Motor neuron (in vitro differentiated cells): ENCODE measurements at regions not wholly inside any gene's neighbourhood (a gene's known extent, or its start where the extent isn't known, plus 50 kb on each side); places are given as distances from the start of the nearest gene placed in this dataset.
"Not testable (repeated sequence)": the region's sequence is repeated elsewhere in the genome, so short reads cannot be mapped to it uniquely, and the experiment has no call there.

Source experiments
- ATAC-seq, 8 experiments: fragments of 200-7000 bp; cut with Tn5 transposase; replicated peaks in 6 of 8; 2 replicates each; pipeline ENCODE4 v1.8.0; 2021; ENCODE audit warnings: mild to moderate bottlenecking in 8 of 8, moderate library complexity in 8 of 8
- H3K27ac ChIP-seq, 2 donors: fragments of 250-450 bp; sonication (Bioruptor Pico); 2 replicates each; pipeline ENCODE4 v1.9.0; 2021; ENCODE audit warnings: antibody characterized with exemption in 2 of 2, mild to moderate bottlenecking in 2 of 2, moderate library complexity in 1 of 2
- H3K4me1 ChIP-seq, 2 donors: fragments of 250-450 bp; sonication (Bioruptor Pico); replicated peaks in 1 of 2; 2 replicates each; pipeline ENCODE4 v1.6.1; 2021; ENCODE audit warnings: antibody characterized with exemption in 2 of 2, mild to moderate bottlenecking in 2 of 2, moderate library complexity in 1 of 2
- H3K4me3 ChIP-seq, 5 donors: fragments of 250-450 bp; sonication (Bioruptor Pico); 2 replicates each; pipeline ENCODE4 v1.9.0; 2021; ENCODE audit warnings: antibody characterized with exemption in 5 of 5, mild to moderate bottlenecking in 5 of 5, moderate library complexity in 4 of 5
- WGBS, 10 experiments: fragments of 450-650 bp; shearing (Covaris generic); methylation state at CpG; one replicate each; pipeline ENCODE4 v1.0.0; 2022; 5-methylcytosine and 5-hydroxymethylcytosine counted together
- in situ Hi-C, 9 experiments: fragments of 400-800 bp; cut with MboI; loops; one replicate each; pipeline ENCODE4 v1.15.0; 2021; ENCODE audit warnings: low sequenced_read_pairs in 9 of 9, low pct_unique_long_range_greater_than_20kb in 2 of 9; ENCODE audit not compliant: unreplicated experiment in 9 of 9

DNA sequence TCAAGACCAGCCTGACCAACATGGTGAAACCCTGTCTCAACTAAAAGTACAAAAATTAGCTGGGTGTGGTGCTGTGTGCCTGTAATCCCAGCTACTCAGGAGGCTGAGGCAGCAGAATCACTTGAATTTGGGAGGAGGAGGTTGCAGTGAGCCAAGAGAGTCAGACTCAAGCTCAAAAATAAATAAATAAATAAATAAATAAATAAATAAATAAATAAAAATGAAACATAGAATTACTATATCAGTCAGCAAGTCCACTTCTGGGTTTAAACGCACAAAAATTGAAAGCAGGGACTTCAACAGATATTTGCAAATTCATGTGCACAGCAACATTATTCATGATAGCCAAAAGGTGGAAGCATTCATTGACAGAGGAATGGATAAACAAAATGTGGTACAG lies 875.2 kb upstream of the ALG10B start:
- WGBS, 10 experiments: 40 to 83% (median 60%) methylated on average over 1 of the region's 1 CpG; no CpG with 5 or more reads in 3 of the 10 experiments
- in situ Hi-C loops, ATAC-seq, H3K4me3 ChIP-seq, H3K4me1 ChIP-seq, H3K27ac ChIP-seq: not testable (repeated sequence)

DNA sequence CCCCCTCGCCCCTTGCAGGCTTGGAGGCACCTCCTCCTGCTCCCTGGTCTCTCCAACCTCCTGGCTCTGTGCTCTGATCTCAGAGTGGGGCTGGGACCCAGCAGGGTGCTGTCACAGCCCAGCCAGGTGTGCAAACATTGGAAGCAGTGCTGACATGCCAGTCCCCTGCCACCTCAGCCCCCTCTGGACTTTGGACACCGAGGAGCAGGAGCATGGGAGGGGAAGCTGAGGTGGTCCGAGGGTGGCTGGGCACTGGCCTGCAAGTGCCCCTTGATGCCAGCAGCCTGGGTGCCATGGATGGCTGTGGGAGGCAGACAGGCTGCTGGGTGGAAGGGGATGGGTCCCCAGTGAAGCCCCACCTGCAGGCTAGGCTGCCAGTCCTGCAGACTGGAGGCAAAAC lies 860.9 kb upstream of the ALG10B start:
- H3K27ac ChIP-seq, in situ Hi-C loops, H3K4me1 ChIP-seq, H3K4me3 ChIP-seq, ATAC-seq: not testable (repeated sequence)
- WGBS, 10 experiments: 0% methylated on average over 1 of the region's 3 CpGs; no CpG with 5 or more reads in 9 of the 10 experiments

DNA sequence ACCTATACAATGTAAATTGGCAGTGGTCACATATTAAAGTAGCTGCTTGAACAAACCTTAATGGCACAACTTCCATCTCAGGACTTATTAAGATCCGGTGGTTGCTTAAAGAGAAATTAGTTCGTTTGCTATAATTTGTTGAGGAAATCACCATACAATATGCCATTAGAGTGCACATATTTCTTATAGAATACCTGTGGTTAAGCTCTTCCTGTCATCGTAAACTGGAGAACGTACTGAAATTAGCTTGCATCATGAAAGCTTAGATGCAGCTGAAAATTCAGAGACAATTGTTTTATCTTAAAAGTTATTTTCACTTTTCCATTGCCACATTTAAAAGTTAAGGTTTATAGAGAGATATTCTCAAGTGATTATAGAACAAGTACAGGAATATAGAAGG lies 818.6 kb upstream of the ALG10B start:
- 38 to 88% (median 50%) methylated on average over 2 to 4 of the region's 4 CpGs; no CpG with 5 or more reads in 3 of the 10 experiments for WGBS, 10 experiments
- not testable (repeated sequence) for H3K4me1 ChIP-seq

DNA sequence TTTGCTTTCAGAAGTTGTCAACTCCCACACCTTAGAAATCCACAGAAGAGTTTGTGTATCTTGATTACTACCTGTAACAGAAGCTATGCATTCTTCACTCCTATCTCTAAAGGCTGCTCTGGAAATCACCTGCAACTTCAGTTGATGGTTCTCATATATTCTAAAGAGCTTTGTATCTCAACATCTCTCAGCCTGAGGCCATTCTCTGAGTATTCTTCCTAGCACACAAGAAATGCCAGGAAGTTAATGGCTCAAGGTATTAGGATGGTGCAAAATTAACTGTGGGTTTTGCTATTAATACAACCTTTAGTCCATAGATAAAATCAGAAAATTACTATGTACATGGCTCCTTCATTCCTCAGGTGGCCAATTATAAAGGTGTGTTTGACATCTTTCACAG lies 806.3 kb upstream of the ALG10B start:
- not testable (repeated sequence) for H3K4me1 ChIP-seq, H3K4me3 ChIP-seq, H3K27ac ChIP-seq, ATAC-seq
- in situ Hi-C loops: loop anchor here in 1 of 9 experiments (10.0 kb wide), 1 partner anchor 65 kb away; no protein-coding TSS in a partner anchor

More for the DNA sequence above, 818.6 kb upstream of the ALG10B start:
- H3K4me3 ChIP-seq, in situ Hi-C loops, H3K27ac ChIP-seq, ATAC-seq: not testable (repeated sequence)

DNA sequence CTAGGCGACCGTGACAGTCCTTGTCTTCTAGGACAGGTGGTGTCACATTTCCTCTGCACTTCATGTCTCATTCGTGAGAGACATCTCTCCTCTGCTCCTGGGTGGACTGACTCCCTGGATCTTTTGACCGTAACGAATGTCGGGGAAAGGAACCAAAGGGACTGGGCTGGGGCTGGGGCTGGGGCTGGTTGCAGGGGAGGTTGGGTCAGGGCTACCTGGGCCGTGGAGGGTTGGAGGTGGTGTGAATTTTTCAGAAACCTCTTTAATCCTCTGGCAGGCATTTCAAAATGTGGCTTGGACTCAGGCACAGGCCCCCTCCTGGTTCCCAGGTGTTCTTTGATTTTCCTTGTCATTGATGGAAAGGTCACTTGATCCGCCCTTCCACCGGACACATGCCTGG lies 776.0 kb upstream of the ALG10B start:
- ATAC-seq, in situ Hi-C loops, H3K4me3 ChIP-seq, H3K27ac ChIP-seq, H3K4me1 ChIP-seq: not testable (repeated sequence)
- WGBS, 10 experiments: 20 to 96% (median 63%) methylated on average over 1 to 8 of the region's 9 CpGs; no CpG with 5 or more reads in 4 of the 10 experiments

DNA sequence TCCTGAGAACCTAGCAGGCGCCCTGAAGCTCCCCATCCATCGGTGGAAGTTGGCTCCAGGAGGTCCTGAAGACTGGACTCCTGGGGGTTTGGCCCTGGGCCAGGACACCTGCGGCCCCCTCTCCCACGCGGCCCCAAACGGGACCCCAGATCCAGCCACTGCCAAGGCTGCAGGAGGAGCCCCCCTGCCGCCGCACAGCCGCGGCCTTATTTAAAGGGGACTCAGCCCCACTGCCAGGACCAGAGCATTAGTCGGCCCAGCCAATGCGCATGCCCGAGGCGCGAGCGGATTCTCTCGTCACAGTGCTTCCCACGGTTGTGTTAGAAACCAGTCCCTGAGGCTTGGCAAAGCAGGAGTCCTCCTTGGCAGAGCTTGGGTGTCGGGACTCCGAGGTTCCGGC lies 775.2 kb upstream of the ALG10B start:
- ATAC-seq: no peak
- WGBS, 10 experiments: 85% methylated on average over 5 of the region's 21 CpGs; no CpG with 5 or more reads in 9 of the 10 experiments
- Histone ChIP-seq H3K27ac (no peak overlapping the region), H3K4me1 (no peaks in the 10 kb centered on the region), H3K4me3 (no peak overlapping the region)
- in situ Hi-C loops: no loop called here

DNA sequence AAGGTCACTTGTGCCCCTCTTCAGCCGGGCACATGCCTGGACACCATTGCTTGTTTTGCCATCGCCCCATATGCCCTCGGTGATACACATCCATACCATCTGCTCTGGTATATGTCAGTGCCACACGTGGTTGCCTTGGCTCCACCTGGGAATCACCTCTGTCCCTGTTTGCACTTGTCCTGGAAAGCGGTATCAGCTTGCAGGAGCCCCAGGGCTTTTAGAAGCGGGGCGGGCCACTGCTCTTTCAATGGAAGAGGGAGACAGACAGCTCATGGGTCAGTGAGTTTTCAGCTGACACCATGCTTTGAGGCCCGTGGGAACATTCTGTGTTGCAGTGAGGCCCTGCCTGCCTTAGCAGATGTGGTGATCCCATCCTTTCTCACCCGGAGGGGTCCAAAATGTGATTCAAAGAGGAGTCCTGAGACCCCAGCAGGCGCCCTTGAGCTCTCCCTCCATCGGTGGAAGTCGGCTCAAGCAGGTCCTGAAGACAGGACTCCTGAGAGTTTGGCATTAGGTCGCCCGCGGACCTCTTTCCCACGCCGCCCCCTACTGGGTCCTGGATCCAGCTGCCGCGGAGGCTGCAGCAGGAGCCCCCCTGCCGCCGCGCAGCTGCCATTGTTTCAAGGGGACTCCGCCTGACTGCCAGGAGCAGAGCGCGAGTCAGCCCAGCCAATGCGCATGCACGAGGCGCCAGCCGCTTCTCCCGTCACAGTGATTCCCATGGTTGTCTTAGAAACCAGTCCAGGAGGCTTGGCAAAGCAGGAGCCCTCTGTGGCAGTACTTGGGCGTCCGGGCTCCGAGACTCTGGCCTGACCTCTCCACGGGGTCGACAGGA lies 773.2 kb upstream of the ALG10B start:
- Histone ChIP-seq H3K4me1 (no peaks in the 10 kb centered on the region), H3K27ac (no peak overlapping the region), H3K4me3 (no peak overlapping the region)
- in situ Hi-C loops: no loop called here
- no peak for ATAC-seq
- WGBS, 10 experiments: 20 to 83% (median 62%) methylated on average over 1 to 6 of the region's 35 CpGs; no CpG with 5 or more reads in 3 of the 10 experiments

DNA sequence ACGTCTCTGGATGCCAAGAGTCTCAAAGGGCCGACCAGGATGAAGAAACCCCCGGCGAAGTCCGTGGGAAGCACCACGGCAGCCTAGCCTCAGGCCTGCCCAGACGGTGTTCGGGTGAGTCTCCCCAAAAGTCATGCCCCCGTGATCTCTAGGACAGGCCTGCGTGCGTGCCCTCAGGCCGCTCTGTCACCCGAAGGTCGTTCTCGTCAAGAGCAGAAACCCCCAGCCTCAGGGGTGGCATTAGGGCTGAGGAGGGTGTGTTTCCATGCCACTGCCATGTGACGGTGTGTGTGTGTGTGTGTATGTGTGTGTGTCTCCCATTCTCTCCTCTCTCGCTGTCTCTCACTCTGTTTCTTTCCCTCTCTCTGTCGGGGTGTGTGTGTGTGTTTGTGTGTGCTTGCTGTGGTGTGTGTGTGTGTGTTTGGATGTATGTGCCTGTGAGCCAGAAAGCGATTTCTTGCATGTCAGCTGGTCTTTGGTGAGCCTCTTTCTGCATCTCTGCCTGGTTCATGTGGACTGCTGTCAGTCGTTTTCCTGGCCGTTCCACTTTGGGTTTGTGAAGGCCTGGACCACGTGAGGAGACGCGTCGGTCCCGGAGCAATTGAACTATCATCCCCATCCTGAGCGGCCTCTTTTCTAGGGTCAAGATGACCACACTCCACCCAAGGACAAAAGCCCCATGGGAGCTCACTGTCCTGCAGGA lies 772.5 kb upstream of the ALG10B start:
- WGBS, 10 experiments: 67 to 100% (median 80%) methylated on average over 1 to 5 of the region's 27 CpGs; no CpG with 5 or more reads in 5 of the 10 experiments
- H3K27ac ChIP-seq: no peak overlapping the region
- no peak for ATAC-seq
- H3K4me3 ChIP-seq: no peak overlapping the region
- in situ Hi-C loops: no loop called here
- no peaks in the 10 kb centered on the region for H3K4me1 ChIP-seq

DNA sequence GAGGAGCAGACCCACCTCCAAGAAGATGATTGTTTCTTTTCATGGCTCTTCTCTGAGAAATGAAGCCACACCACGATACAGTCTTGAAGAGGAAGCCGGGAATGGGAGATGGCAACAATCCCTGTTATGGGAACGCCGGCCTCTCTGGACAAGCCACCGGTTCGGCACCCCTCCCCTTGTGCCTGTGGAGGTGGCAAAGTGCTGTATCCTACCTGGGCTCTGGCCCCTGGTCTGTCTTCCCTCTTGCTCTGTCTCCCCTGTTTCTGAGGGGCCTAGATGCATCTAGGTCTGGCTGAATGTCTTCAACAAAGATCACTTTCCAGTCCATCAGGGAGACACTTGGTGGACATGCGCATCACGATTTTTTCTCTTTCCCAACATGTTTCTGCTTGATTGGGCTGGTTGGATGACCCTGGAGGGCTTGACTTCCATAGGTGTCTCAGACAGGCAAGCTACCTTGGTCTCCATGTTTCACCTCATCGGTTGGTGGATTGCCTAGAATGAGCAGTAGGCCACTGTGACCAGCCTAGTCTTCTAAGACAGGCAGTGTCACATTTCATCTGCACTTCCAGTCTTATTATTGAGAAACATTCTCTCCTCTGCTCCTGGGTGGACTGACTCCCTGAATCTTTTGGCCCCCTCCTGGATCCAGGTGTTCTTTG lies 771.8 kb upstream of the ALG10B start:
- ATAC-seq, H3K4me1 ChIP-seq, H3K27ac ChIP-seq, H3K4me3 ChIP-seq, in situ Hi-C loops: not testable (repeated sequence)
- WGBS, 10 experiments: 20 to 96% (median 40%) methylated on average over 1 to 7 of the region's 9 CpGs; no CpG with 5 or more reads in 3 of the 10 experiments

DNA sequence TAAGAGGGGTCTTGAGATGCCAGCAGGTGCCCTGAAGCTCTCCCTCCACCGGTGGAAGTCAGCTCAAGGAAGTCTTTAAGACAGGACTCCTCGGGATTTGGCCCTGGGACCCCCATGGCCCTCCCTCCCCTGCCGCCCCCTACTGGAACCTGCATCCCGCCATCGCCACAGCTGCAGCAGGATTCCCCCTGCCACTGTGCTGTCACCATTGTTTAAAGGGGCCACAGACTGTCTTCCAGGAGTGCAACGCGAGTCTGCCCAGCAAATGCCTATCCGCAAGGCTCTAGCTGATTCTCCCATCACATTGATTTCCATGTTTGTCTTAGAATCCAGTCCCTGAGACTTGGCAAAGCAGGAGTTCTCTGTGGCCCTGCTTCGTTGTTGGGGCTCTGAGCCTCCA lies 770.8 kb upstream of the ALG10B start:
- no peak for ATAC-seq
- H3K27ac ChIP-seq: no peak overlapping the region
- H3K4me1 ChIP-seq: no peaks in the 10 kb centered on the region
- H3K4me3 ChIP-seq: no peak overlapping the region
- in situ Hi-C loops: no loop called here
- WGBS, 10 experiments: 0 to 44% methylated on average over 1 of the region's 9 CpGs; no CpG with 5 or more reads in 8 of the 10 experiments

DNA sequence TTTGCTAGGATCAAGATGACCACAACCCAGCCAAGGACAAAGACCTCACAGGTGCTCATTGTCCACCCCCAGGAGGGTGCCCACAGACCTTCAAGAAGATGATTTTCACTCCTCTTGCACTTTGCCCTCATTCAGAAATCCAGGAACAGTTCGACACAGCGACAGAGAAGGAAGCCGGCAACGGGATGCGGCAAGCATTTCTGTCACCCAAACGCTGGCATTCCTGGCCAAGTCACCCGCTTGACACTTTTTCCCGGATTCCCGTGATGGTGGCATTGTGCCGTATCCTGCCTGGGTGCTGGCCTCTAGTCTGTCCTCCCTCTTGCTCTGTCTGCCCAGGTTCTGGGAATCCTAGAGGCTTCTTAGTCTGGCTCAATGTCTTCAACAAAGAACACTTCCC lies 770.4 kb upstream of the ALG10B start:
- in situ Hi-C loops: no loop called here
- H3K4me3 ChIP-seq: no peak overlapping the region
- H3K4me1 ChIP-seq: no peaks in the 10 kb centered on the region
- no peak for ATAC-seq
- 68 to 100% (median 72%) methylated on average over 2 to 6 of the region's 10 CpGs; no CpG with 5 or more reads in 7 of the 10 experiments for WGBS, 10 experiments
- H3K27ac ChIP-seq: no peak overlapping the region

DNA sequence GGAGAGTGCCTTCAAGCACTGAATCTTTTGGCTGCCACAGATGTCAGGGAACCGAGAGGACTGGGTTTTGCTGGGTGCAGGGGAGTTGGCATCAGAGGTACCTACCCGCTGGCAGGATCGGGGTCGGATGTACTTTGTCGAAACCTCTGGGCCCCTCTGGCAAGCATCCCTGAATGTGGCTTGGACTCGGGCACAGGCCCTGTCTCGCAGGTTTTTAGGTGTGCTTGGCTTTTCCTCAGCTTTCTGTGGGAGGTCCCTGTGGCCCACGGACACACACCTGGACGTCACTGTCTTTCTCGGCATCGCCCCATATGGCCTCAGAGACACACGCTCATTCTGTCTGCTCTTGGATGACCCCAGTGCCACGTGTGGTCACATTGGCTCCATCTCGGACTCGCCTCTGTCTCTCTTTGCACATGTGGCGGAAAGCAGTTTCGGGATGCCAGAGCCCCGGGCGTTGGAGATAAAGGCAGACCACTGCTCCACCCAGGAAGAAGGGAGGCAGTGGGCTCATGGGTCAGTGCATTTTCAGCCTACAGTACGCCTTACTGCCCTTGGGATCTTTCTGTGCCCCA lies 769.6 kb upstream of the ALG10B start:
- H3K27ac ChIP-seq: no peak overlapping the region
- ATAC-seq: no peak
- 20 to 100% (median 81%) methylated on average over 1 to 8 of the region's 20 CpGs; no CpG with 5 or more reads in 6 of the 10 experiments for WGBS, 10 experiments
- in situ Hi-C loops: no loop called here
- H3K4me3 ChIP-seq: no peak overlapping the region
- H3K4me1 ChIP-seq: no peaks in the 10 kb centered on the region

DNA sequence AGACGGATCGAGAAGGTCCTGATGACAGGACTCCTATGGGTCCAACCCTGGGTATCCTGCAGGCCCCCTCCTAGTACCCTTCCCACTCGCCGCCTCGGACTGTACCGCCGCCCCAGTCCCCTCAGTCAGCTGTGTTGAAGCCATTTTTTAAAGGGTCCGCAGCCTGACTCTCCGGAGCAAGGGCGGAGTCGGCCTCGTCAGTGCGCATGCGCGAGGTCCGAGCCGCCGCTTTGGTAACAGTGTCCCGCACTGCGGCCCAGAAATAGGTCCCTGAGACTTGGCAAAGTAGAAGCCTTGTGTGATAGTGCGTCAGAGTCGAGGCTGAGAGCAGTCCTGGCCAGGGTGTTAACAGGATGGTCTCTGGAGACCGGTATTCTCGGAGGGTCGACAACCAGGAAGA lies 769.0 kb upstream of the ALG10B start:
- in situ Hi-C loops: no loop called here
- Histone ChIP-seq H3K4me3 (no peak overlapping the region), H3K27ac (no peak overlapping the region), H3K4me1 (no peaks in the 10 kb centered on the region)
- no peak for ATAC-seq
- WGBS, 10 experiments: 30 to 95% (median 76%) methylated on average over 2 to 20 of the region's 25 CpGs; no CpG with 5 or more reads in 6 of the 10 experiments
